GM21723 (cell line): ENCODE measurements at regions not wholly inside any gene's neighbourhood (a gene's known extent, or its start where the extent isn't known, plus 50 kb on each side); places are given as distances from the start of the nearest gene placed in this dataset.

ENCODE experiments used
- ATAC-seq: cut with Tn5 transposase; IDR thresholded peaks from one replicate; pipeline ENCODE4 v1.9.1; 2021; ENCODE audit warnings: mild to moderate bottlenecking, moderate library complexity; ENCODE audit not compliant: unreplicated experiment

GRCh38 chr3:72411843-72412242 lies 436.4 kb downstream of the SHQ1 start:
- no peak for ATAC-seq

GRCh38 chr3:72411126-72411525 lies 437.1 kb downstream of the SHQ1 start:
- ATAC-seq = no peak

- ATAC-seq = no peak
Measured at GRCh38 chr3:72408983-72409779, 439.1 kb downstream of the SHQ1 start.

GRCh38 chr3:72407766-72408165 lies 440.5 kb downstream of the SHQ1 start:
- ATAC-seq = no peak

- ATAC-seq = no peak
Measured at GRCh38 chr3:72405943-72406566, 442.2 kb downstream of the SHQ1 start.

GRCh38 chr3:72401005-72401545 lies 447.2 kb downstream of the SHQ1 start:
- no peak for ATAC-seq

- ATAC-seq = no peak
Measured at GRCh38 chr3:72398781-72399180, 449.5 kb downstream of the SHQ1 start.

GRCh38 chr3:72397586-72397985 lies 450.7 kb downstream of the SHQ1 start:
- ATAC-seq = no peak

GRCh38 chr3:72396899-72397298 lies 451.3 kb downstream of the SHQ1 start:
- no peak for ATAC-seq

- no peak for ATAC-seq
Measured at GRCh38 chr3:72395776-72396311, 452.4 kb downstream of the SHQ1 start.

- no peak for ATAC-seq
Measured at GRCh38 chr3:72393455-72393854, 454.8 kb downstream of the SHQ1 start.

- no peak for ATAC-seq
Measured at GRCh38 chr3:72391659-72392058, 456.6 kb downstream of the SHQ1 start.

GRCh38 chr3:72390841-72391240 lies 457.4 kb downstream of the SHQ1 start:
- ATAC-seq = no peak

GRCh38 chr3:72388644-72389043 lies 459.6 kb downstream of the SHQ1 start:
- ATAC-seq = no peak

GRCh38 chr3:72388117-72388516 lies 460.1 kb downstream of the SHQ1 start:
- ATAC-seq = no peak

- ATAC-seq = no peak
Measured at GRCh38 chr3:72386327-72387000, 461.8 kb downstream of the SHQ1 start.

GRCh38 chr3:72385167-72385566 lies 463.1 kb downstream of the SHQ1 start:
- no peak for ATAC-seq

- peak; percentile 53 for ATAC-seq
Measured at GRCh38 chr3:72384602-72385001, 463.6 kb downstream of the SHQ1 start.

GRCh38 chr3:72383883-72384282 lies 464.4 kb downstream of the SHQ1 start:
- ATAC-seq = no peak

GRCh38 chr3:72383230-72383629 lies 465.0 kb downstream of the SHQ1 start:
- no peak for ATAC-seq

- ATAC-seq = no peak
Measured at GRCh38 chr3:72382460-72382859, 465.8 kb downstream of the SHQ1 start.
